Skin of body (tissue), 1 donor: ENCODE measurements at regions not wholly inside any gene's neighbourhood (a gene's known extent, or its start where the extent isn't known, plus 50 kb on each side); places are given as distances from the start of the nearest gene placed in this dataset.
"Not testable (repeated sequence)": the region's sequence is repeated elsewhere in the genome, so short reads cannot be mapped to it uniquely, and the experiment has no call there.

Experiments
- DNase-seq: peaks from one replicate; lab custom pipeline; 2025; lab: John Stamatoyannopoulos, UW

GRCh38 chr6:3553254-3553653 is 96.4 kb upstream of the SLC22A23 start:
- DNase-seq = no peak

- no peak for DNase-seq
Measured at GRCh38 chr6:3551716-3552511, 95.1 kb upstream of the SLC22A23 start.

- DNase-seq = no peak
Measured at GRCh38 chr6:3549314-3549940, 92.6 kb upstream of the SLC22A23 start.

GRCh38 chr6:3546121-3546520 is 89.3 kb upstream of the SLC22A23 start:
- no peak for DNase-seq

GRCh38 chr6:3545156-3545555 is 88.3 kb upstream of the SLC22A23 start:
- DNase-seq = no peak

GRCh38 chr6:3542032-3542640 is 85.3 kb upstream of the SLC22A23 start:
- no peak for DNase-seq

GRCh38 chr6:3541006-3541585 is 84.2 kb upstream of the SLC22A23 start:
- DNase-seq = no peak

- no peak for DNase-seq
Measured at GRCh38 chr6:3540253-3540820, 83.5 kb upstream of the SLC22A23 start.

GRCh38 chr6:3538536-3538935 is 81.7 kb upstream of the SLC22A23 start:
- no peak for DNase-seq

- DNase-seq = no peak
Measured at GRCh38 chr6:3536901-3537300, 80.1 kb upstream of the SLC22A23 start.

- DNase-seq = no peak
Measured at GRCh38 chr6:3535776-3536435, 79.1 kb upstream of the SLC22A23 start.

- DNase-seq = no peak
Measured at GRCh38 chr6:3535033-3535775, 78.4 kb upstream of the SLC22A23 start.

- no peak for DNase-seq
Measured at GRCh38 chr6:3534599-3534998, 77.7 kb upstream of the SLC22A23 start.

GRCh38 chr6:3533981-3534380 is 77.1 kb upstream of the SLC22A23 start:
- DNase-seq = no peak

- no peak for DNase-seq
Measured at GRCh38 chr6:3532296-3532916, 75.6 kb upstream of the SLC22A23 start.

- DNase-seq = no peak
Measured at GRCh38 chr6:3531481-3531880, 74.6 kb upstream of the SLC22A23 start.

GRCh38 chr6:3530515-3530914 is 73.7 kb upstream of the SLC22A23 start:
- DNase-seq = no peak

GRCh38 chr6:3529721-3530120 is 72.9 kb upstream of the SLC22A23 start:
- DNase-seq = no peak

GRCh38 chr6:3529232-3529631 is 72.4 kb upstream of the SLC22A23 start:
- no peak for DNase-seq

- DNase-seq = not testable (repeated sequence)
Measured at GRCh38 chr6:3528081-3528671, 71.3 kb upstream of the SLC22A23 start.
